Liver (tissue), 8 donors: ENCODE measurements at regions not wholly inside any gene's neighbourhood (a gene's known extent, or its start where the extent isn't known, plus 50 kb on each side); places are given as distances from the start of the nearest gene placed in this dataset.

Experiments used
- DNase-seq: peaks from one replicate; pipeline ENCODE4 v3.0.0-alpha.2; 2017; ENCODE audit warnings: low spot score
- H3K27ac ChIP-seq, 2 donors: one replicate each; pipeline ENCODE4 v1.7.0; 2013; ENCODE audit warnings: inconsistent platforms in 2 of 2, low read length in 2 of 2, control low read depth in 1 of 2, low read depth in 1 of 2, mild to moderate bottlenecking in 1 of 2
- H3K27me3 ChIP-seq, 4 donors: one replicate each; pipeline versions ENCODE4 v1.6.1 to v1.7.0; 2013; ENCODE audit warnings: low read length in 3 of 4, inconsistent platforms in 1 of 4, mild to moderate bottlenecking in 1 of 4, moderate library complexity in 1 of 4; ENCODE audit not compliant: control insufficient read depth in 4 of 4, insufficient read depth in 4 of 4
- H3K36me3 ChIP-seq, 4 donors: one replicate each; pipeline versions ENCODE4 v1.6.1 to v1.7.0; 2013; ENCODE audit warnings: low read length in 3 of 4, mild to moderate bottlenecking in 3 of 4, low read depth in 1 of 4, moderate library complexity in 1 of 4; ENCODE audit not compliant: control insufficient read depth in 4 of 4, insufficient read depth in 3 of 4
- H3K4me1 ChIP-seq, 4 donors: one replicate each; pipeline versions ENCODE4 v1.6.1 to v1.7.0; 2013; ENCODE audit warnings: low read length in 3 of 4, mild to moderate bottlenecking in 3 of 4, moderate library complexity in 1 of 4; ENCODE audit not compliant: control insufficient read depth in 4 of 4, insufficient read depth in 4 of 4
- H3K4me3 ChIP-seq, 3 donors: one replicate each; pipeline versions ENCODE4 v1.6.1 to v1.7.0; 2013; ENCODE audit warnings: low read length in 3 of 3, control low read depth in 1 of 3, low read depth in 1 of 3, mild to moderate bottlenecking in 1 of 3
- H3K9ac ChIP-seq, 2 donors: one replicate each; pipeline ENCODE4 v1.7.0; 2013; ENCODE audit warnings: low read length in 2 of 2, mild to moderate bottlenecking in 2 of 2, moderate library complexity in 2 of 2, control low read depth in 1 of 2, low read depth in 1 of 2
- H3K9me3 ChIP-seq, 4 donors: one replicate each; pipeline versions ENCODE4 v1.6.1 to v1.7.0; 2013; ENCODE audit warnings: low read length in 3 of 4; ENCODE audit not compliant: control insufficient read depth in 4 of 4
- ATF3 ChIP-seq: IDR thresholded peaks from 2 replicates; pipeline ENCODE4 v1.6.1; 2016; ENCODE audit warnings: antibody characterized with exemption
- EGR1 ChIP-seq, 2 donors: IDR thresholded peaks; 2 replicates each; pipeline ENCODE4 v1.6.1; 2016 to 2018; ENCODE audit warnings: antibody characterized with exemption in 2 of 2, low read depth in 2 of 2
- FOXA1 ChIP-seq: IDR thresholded peaks from 2 replicates; pipeline ENCODE4 v1.6.1; 2016; ENCODE audit warnings: antibody characterized with exemption
- FOXA2 ChIP-seq: IDR thresholded peaks from 2 replicates; pipeline ENCODE4 v1.6.1; 2016; ENCODE audit warnings: antibody characterized with exemption
- GABPA ChIP-seq, 2 donors: IDR thresholded peaks in 1 of 2; conservative IDR thresholded peaks in 1 of 2; 2 replicates each; pipeline ENCODE4 v1.6.1; 2016; ENCODE audit warnings: antibody characterized with exemption in 2 of 2, mild to moderate bottlenecking in 1 of 2, moderate library complexity in 1 of 2
- HNF4A ChIP-seq, 2 donors: conservative IDR thresholded peaks; 2 replicates each; pipeline ENCODE4 v1.6.1; 2016; ENCODE audit warnings: antibody characterized with exemption in 2 of 2, mild to moderate bottlenecking in 2 of 2
- HNF4G ChIP-seq: IDR thresholded peaks from 2 replicates; pipeline ENCODE4 v1.6.1; 2016; ENCODE audit warnings: antibody characterized with exemption
- JUND ChIP-seq, 2 donors: IDR thresholded peaks; 2 replicates each; pipeline ENCODE4 v1.6.1; 2016; ENCODE audit warnings: antibody characterized with exemption in 2 of 2
- MAX ChIP-seq: IDR thresholded peaks from 2 replicates; pipeline ENCODE4 v1.6.1; 2016; ENCODE audit warnings: antibody characterized with exemption
- NR2F2 ChIP-seq: IDR thresholded peaks from 2 replicates; pipeline ENCODE4 v1.6.1; 2016; ENCODE audit warnings: antibody characterized with exemption
- RAD21 ChIP-seq, 2 donors: IDR thresholded peaks; 2 replicates each; pipeline ENCODE4 v1.6.1; 2016; ENCODE audit warnings: antibody characterized with exemption in 2 of 2, mild to moderate bottlenecking in 2 of 2
- REST ChIP-seq: IDR thresholded peaks from 2 replicates; pipeline ENCODE4 v1.6.1; 2016; ENCODE audit warnings: antibody characterized with exemption, mild to moderate bottlenecking
- RXRA ChIP-seq, 2 donors: IDR thresholded peaks; 2 replicates each; pipeline ENCODE4 v1.6.1; 2017 to 2018; ENCODE audit warnings: antibody characterized with exemption in 2 of 2, mild to moderate bottlenecking in 1 of 2
- SP1 ChIP-seq: IDR thresholded peaks from 2 replicates; pipeline ENCODE4 v1.6.1; 2018; ENCODE audit warnings: antibody characterized with exemption, mild to moderate bottlenecking
- TAF1 ChIP-seq: conservative IDR thresholded peaks from 2 replicates; pipeline ENCODE4 v1.6.1; 2016; ENCODE audit warnings: antibody characterized with exemption, mild to moderate bottlenecking
- YY1 ChIP-seq: IDR thresholded peaks from 2 replicates; pipeline ENCODE4 v1.6.1; 2016; ENCODE audit warnings: antibody characterized with exemption, mild to moderate bottlenecking
- WGBS: extraction: QIAGEN DNeasy Blood & Tissue Kit; methylation state at CpG from one replicate; pipeline ENCODE4 v1.1.7; 2013; 5-methylcytosine and 5-hydroxymethylcytosine counted together
- TF ChIP-seq, protein P1 (sequence below): fragments of 150-350 bp; IDR thresholded peaks from 2 replicates; pipeline ENCODE4 v1.5.1; 2017; ENCODE audit warnings: improper control_type of control experiment, low read depth, low read length; ENCODE audit not compliant: missing input control
- TF ChIP-seq, protein P2 (sequence below): IDR thresholded peaks from 2 replicates; pipeline ENCODE4 v1.6.1; 2016; ENCODE audit warnings: antibody characterized with exemption
- donor health status: healthy.
- donor health status: healthy.
- donor health status: healthy.
- donor health status: healthy.
- donor health status: healthy.

DNA sequence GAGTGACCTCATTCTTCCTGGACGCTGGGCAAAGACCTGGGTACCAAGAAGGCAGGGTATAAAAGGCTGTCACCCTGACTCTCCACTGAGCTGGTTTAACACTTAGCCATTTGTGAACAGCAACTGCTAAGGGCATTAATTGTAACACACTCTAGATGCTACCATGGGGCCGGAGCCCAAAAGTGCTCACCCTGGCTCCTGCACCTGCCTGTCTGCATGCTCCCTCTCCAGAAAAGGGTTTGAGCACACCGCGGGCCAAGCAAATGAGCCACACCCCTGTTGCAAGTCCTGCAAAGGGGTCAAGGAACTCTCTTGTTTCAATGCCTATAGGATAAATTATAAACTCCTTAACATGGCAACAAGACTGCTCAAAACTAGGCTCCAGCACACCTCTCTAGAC lies 114.8 kb downstream of the TEX36 start (continued):
- TF ChIP-seq MAX (no peak), ATF3 (no peak), HNF4A (conservative IDR thresholded peaks at IDR 0.05) (no peak), TAF1 (no peak), SP1 (no peak)
- TF ChIP-seq, protein P1, sequence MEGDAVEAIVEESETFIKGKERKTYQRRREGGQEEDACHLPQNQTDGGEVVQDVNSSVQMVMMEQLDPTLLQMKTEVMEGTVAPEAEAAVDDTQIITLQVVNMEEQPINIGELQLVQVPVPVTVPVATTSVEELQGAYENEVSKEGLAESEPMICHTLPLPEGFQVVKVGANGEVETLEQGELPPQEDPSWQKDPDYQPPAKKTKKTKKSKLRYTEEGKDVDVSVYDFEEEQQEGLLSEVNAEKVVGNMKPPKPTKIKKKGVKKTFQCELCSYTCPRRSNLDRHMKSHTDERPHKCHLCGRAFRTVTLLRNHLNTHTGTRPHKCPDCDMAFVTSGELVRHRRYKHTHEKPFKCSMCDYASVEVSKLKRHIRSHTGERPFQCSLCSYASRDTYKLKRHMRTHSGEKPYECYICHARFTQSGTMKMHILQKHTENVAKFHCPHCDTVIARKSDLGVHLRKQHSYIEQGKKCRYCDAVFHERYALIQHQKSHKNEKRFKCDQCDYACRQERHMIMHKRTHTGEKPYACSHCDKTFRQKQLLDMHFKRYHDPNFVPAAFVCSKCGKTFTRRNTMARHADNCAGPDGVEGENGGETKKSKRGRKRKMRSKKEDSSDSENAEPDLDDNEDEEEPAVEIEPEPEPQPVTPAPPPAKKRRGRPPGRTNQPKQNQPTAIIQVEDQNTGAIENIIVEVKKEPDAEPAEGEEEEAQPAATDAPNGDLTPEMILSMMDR: no peak

DNA sequence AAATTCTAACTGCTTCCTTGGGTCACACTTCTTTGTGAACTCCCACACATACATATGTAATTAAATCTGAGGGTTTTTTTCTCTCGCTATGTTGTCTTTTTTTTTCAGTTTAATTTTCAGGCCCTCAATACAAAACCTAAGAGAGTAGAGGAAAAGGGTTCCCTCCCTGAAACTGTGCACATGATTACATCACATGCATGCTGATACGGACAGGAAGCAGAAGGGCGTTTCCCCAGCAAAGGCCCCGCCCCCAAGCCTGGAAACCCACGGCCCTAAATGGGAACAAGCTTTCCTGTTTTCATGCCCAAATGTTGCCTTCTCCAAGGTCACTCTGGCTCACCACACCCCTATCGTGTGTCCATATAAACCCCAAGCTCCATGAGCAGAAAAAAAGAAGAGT lies 115.4 kb downstream of the TEX36 start:
- H3K4me1 ChIP-seq: no peaks in the 10 kb centered on the region
- no peak overlapping the region for H3K9ac ChIP-seq
- no peaks in the 10 kb centered on the region for H3K36me3 ChIP-seq
- WGBS: 66% methylated on average over 6 of the region's 6 CpGs
- no peak overlapping the region for H3K27ac ChIP-seq
- H3K9me3 ChIP-seq: no peaks in the 10 kb centered on the region
- peaks cover 0 to 7% (median 0%) of the 10 kb centered on the region in 4 donors for H3K27me3 ChIP-seq
- no peak for DNase-seq
- no peak for TF ChIP-seq HNF4G
- TF ChIP-seq RAD21 (IDR thresholded peaks at IDR 0.05): no peak
- TF ChIP-seq YY1: no peak
- TF ChIP-seq NR2F2: no peak
- no peak for TF ChIP-seq REST
- no peak for TF ChIP-seq MAX
- TF ChIP-seq HNF4A (conservative IDR thresholded peaks at IDR 0.05): no peak
- TF ChIP-seq FOXA2: no peak
- TF ChIP-seq, protein P2, sequence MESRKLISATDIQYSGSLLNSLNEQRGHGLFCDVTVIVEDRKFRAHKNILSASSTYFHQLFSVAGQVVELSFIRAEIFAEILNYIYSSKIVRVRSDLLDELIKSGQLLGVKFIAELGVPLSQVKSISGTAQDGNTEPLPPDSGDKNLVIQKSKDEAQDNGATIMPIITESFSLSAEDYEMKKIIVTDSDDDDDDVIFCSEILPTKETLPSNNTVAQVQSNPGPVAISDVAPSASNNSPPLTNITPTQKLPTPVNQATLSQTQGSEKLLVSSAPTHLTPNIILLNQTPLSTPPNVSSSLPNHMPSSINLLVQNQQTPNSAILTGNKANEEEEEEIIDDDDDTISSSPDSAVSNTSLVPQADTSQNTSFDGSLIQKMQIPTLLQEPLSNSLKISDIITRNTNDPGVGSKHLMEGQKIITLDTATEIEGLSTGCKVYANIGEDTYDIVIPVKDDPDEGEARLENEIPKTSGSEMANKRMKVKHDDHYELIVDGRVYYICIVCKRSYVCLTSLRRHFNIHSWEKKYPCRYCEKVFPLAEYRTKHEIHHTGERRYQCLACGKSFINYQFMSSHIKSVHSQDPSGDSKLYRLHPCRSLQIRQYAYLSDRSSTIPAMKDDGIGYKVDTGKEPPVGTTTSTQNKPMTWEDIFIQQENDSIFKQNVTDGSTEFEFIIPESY: no peak
- TF ChIP-seq TAF1: no peak
- TF ChIP-seq SP1: no peak
- TF ChIP-seq JUND (IDR thresholded peaks at IDR 0.05): no peak
- TF ChIP-seq ATF3: no peak
- no peak for TF ChIP-seq RXRA (IDR thresholded peaks at IDR 0.05)
- TF ChIP-seq, protein P1: no peak
- TF ChIP-seq FOXA1: no peak
- no peak for TF ChIP-seq GABPA (IDR thresholded peaks at IDR 0.05 in 1 of 2, conservative IDR thresholded peaks at IDR 0.05 in 1 of 2)
- no peak for TF ChIP-seq EGR1 (IDR thresholded peaks at IDR 0.05; ENCODE audit: low read depth in 2 of 2)
- no peak overlapping the region for H3K4me3 ChIP-seq
